Esophagus muscularis mucosa (tissue), 4 donors: ENCODE measurements at regions not wholly inside any gene's neighbourhood (a gene's known extent, or its start where the extent isn't known, plus 50 kb on each side); places are given as distances from the start of the nearest gene placed in this dataset.

Experiments used
- DNase-seq: peaks from one replicate; pipeline ENCODE4 v3.0.0-alpha.2; 2017; ENCODE audit errors: extremely low spot score
- H3K27ac ChIP-seq, 4 donors: fragments of 200-600 bp; sonication (generic); replicated peaks in 1 of 4; 1 replicate in 3 of 4; 2 replicates in 1 of 4; pipeline ENCODE4 v1.5.1; 2016 to 2019; ENCODE audit warnings: mild to moderate bottlenecking in 1 of 4
- H3K27me3 ChIP-seq, 4 donors: fragments of 200-600 bp; sonication (generic); one replicate each; pipeline versions ENCODE4 v1.5.1 to v1.6.0; 2016 to 2019
- H3K36me3 ChIP-seq, 4 donors: fragments of 200-600 bp; sonication (generic); one replicate each; pipeline ENCODE4 v1.5.1; 2016 to 2019
- H3K4me1 ChIP-seq, 4 donors: fragments of 200-600 bp; sonication (generic); one replicate each; pipeline ENCODE4 v1.5.1; 2016 to 2019
- H3K4me3 ChIP-seq, 4 donors: fragments of 200-600 bp; sonication (generic); 1 replicate in 2 of 4; 2 replicates in 2 of 4; pipeline ENCODE4 v1.5.1; 2016 to 2019; ENCODE audit warnings: mild to moderate bottlenecking in 4 of 4, moderate library complexity in 1 of 4
- H3K9me3 ChIP-seq, 4 donors: fragments of 200-600 bp; sonication (generic); 1 replicate in 3 of 4; 2 replicates in 1 of 4; pipeline ENCODE4 v1.5.1; 2016 to 2019
- CTCF ChIP-seq, 3 experiments: fragments of 200-600 bp in 2 of 3; fragments of 450-650 bp in 1 of 3; sonication (generic) in 2 of 3; IDR thresholded peaks; one replicate each; pipeline ENCODE4 v1.5.1; 2017 to 2019; ENCODE audit warnings: antibody characterized with exemption in 3 of 3, mild to moderate bottlenecking in 2 of 3, moderate library complexity in 1 of 3
- EP300 ChIP-seq: sonication (generic); formaldehyde crosslinking; IDR thresholded peaks from one replicate; pipeline ENCODE4 v1.6.1; 2017; ENCODE audit warnings: antibody characterized with exemption
- POLR2A ChIP-seq: fragments of 450-650 bp; IDR thresholded peaks from one replicate; pipeline ENCODE4 v1.6.1; 2017; ENCODE audit warnings: antibody characterized with exemption, moderate library complexity, mild to moderate bottlenecking, low read depth
- POLR2AphosphoS5 ChIP-seq, 2 donors: sonication (generic); formaldehyde crosslinking; IDR thresholded peaks; one replicate each; pipeline ENCODE4 v1.6.1; 2017; ENCODE audit warnings: antibody characterized with exemption in 2 of 2
- WGBS: methylation state at CpG from one replicate; pipeline ENCODE4 v1.1.5; 2018; 5-methylcytosine and 5-hydroxymethylcytosine counted together
- intact Hi-C: fragments of 100-400 bp; cut with DNase I; formaldehyde crosslinking; loops from one replicate; pipeline ENCODE4 v1.15.1; 2023

- no peak overlapping the region for H3K4me3 ChIP-seq
- no peak for DNase-seq
- H3K27ac ChIP-seq: no peak overlapping the region
- no peak for TF ChIP-seq POLR2A
- no peak for TF ChIP-seq CTCF (IDR thresholded peaks at IDR 0.05)
- no peak for TF ChIP-seq POLR2AphosphoS5 (IDR thresholded peaks at IDR 0.05)
- TF ChIP-seq EP300: no peak
- H3K27me3 ChIP-seq: no peaks in the 10 kb centered on the region
- H3K9me3 ChIP-seq: no peaks in the 10 kb centered on the region
- 91% methylated on average over 1 of the region's 1 CpG for WGBS
- no peaks in the 10 kb centered on the region for H3K36me3 ChIP-seq
- no peaks in the 10 kb centered on the region for H3K4me1 ChIP-seq
- intact Hi-C loops: no loop called here
Measured at GRCh38 chr20:43855803-43856202, 58.8 kb upstream of the TOX2 start.

DNA sequence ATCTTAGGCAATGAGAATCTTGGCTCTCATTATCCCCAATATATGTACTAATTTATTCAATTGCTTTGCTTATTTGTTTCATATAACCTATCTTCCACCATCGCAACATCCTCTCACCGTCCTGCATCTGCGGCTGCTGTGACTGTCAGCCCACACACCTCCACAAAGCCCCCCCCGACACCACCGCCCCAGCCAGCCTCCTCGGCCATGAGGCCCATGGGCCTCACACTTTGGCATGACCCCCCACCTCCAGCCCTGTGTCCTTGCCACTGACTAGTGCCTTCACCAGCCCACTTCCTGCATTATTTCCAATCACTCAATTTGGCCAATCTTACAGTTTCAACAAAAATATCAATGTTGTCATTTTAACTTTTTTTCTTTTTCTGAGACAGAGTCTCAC, 60.7 kb upstream of the TOX2 start:
- H3K4me3 ChIP-seq: no peak overlapping the region
- H3K27me3 ChIP-seq: no peaks in the 10 kb centered on the region
- H3K9me3 ChIP-seq: no peaks in the 10 kb centered on the region
- intact Hi-C loops: no loop called here
- H3K36me3 ChIP-seq: no peaks in the 10 kb centered on the region
- DNase-seq: no peak
- TF ChIP-seq POLR2AphosphoS5 (IDR thresholded peaks at IDR 0.05): no peak
- TF ChIP-seq CTCF (IDR thresholded peaks at IDR 0.05): no peak
- no peak for TF ChIP-seq EP300
- TF ChIP-seq POLR2A: no peak
- H3K27ac ChIP-seq: no peak overlapping the region
- WGBS: 89% methylated on average over 6 of the region's 6 CpGs
- H3K4me1 ChIP-seq: peaks cover 3 to 19% (median 13%) of the 10 kb centered on the region in 4 donors

- intact Hi-C loops: no loop called here
- 86% methylated on average over 9 of the region's 9 CpGs for WGBS
Measured at GRCh38 chr20:43853174-43853803, 61.4 kb upstream of the TOX2 start.

DNA sequence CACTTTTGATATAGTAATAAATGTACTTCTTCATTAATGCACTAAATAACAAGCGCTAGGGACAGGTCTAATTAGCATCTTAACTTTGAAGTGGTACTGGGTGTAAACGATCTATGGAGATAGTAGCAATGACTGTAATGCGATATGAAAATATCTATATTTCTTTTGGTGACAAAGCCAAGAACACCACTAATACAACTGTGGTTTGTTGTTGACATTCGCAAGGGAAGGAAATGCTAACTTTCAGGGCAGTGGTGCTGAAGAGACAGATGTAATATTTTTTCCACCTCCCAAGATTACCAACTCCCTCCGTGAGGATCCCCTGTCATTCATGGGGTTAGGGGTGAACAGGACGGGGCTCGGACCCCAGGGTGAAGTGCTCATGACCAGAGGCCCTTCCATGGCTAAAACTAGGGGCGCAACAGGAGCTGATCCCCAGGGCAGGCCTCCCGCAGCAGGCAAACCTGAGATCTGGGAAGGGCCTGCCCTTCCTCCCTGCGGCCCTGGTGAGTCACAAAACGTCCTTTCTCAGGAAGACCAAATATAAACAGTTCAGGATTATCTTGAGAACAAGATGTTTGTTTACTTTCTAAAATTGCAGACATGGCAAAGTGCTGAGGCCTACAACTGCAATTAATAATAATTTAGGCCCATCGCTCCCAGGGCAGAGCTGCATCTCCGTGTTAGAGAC, 65.0 kb upstream of the TOX2 start:
- TF ChIP-seq EP300: peak; percentile 80
- TF ChIP-seq POLR2A: no peak
- TF ChIP-seq CTCF (IDR thresholded peaks at IDR 0.05): no peak
- TF ChIP-seq POLR2AphosphoS5 (IDR thresholded peaks at IDR 0.05): peak; percentile 55 to 73
- intact Hi-C loops: loop anchor here (10.0 kb wide), 1 partner anchor 225 kb away; no protein-coding TSS in a partner anchor
- Histone ChIP-seq H3K36me3 (no peaks in the 10 kb centered on the region), H3K4me3 (no peak overlapping the region), H3K27ac (peak overlapping the region; percentile 67 to 80 (median 74)), H3K9me3 (no peaks in the 10 kb centered on the region), H3K27me3 (no peaks in the 10 kb centered on the region), H3K4me1 (peaks cover 3 to 38% (median 21%) of the 10 kb centered on the region in 4 donors)
- no peak for DNase-seq
- 72% methylated on average over 13 of the region's 13 CpGs for WGBS

More at GRCh38 chr20:43853174-43853803, 61.4 kb upstream of the TOX2 start:
- no peak overlapping the region for H3K27ac ChIP-seq
- TF ChIP-seq POLR2A: no peak
- TF ChIP-seq POLR2AphosphoS5 (IDR thresholded peaks at IDR 0.05): no peak
- TF ChIP-seq EP300: no peak
- no peak for TF ChIP-seq CTCF (IDR thresholded peaks at IDR 0.05)
- H3K4me1 ChIP-seq: peaks cover 3 to 25% (median 13%) of the 10 kb centered on the region in 4 donors
- DNase-seq: no peak
- H3K4me3 ChIP-seq: no peak overlapping the region
- H3K9me3 ChIP-seq: no peaks in the 10 kb centered on the region
- H3K27me3 ChIP-seq: no peaks in the 10 kb centered on the region
- no peaks in the 10 kb centered on the region for H3K36me3 ChIP-seq
